OCI-LY3 (cell line): ENCODE measurements at regions not wholly inside any gene's neighbourhood (a gene's known extent, or its start where the extent isn't known, plus 50 kb on each side); places are given as distances from the start of the nearest gene placed in this dataset.

ENCODE experiments used
- CTCF ChIP-seq: fragments of 200-600, 300-600 bp; sonication (generic); IDR thresholded peaks from 2 replicates; pipeline ENCODE4 v1.5.1; 2014; ENCODE audit warnings: antibody characterized with exemption, low read length, low read depth
- EZH2phosphoT487 ChIP-seq: fragments of 200-600 bp; shearing (Covaris generic); IDR thresholded peaks from 2 replicates; pipeline ENCODE4 v1.6.1; 2018; ENCODE audit warnings: antibody characterized with exemption, mixed run types, low read depth

GRCh38 chrY:19208915-19209314 lies 435.4 kb upstream of the HSFY2 start:
- TF ChIP-seq CTCF, result no peak
- TF ChIP-seq EZH2phosphoT487, result no peak
